ENCODE measurements at regions not wholly inside any gene's neighbourhood (a gene's known extent, or its start where the extent isn't known, plus 50 kb on each side); places are given as distances from the start of the nearest gene placed in this dataset.

DNA sequence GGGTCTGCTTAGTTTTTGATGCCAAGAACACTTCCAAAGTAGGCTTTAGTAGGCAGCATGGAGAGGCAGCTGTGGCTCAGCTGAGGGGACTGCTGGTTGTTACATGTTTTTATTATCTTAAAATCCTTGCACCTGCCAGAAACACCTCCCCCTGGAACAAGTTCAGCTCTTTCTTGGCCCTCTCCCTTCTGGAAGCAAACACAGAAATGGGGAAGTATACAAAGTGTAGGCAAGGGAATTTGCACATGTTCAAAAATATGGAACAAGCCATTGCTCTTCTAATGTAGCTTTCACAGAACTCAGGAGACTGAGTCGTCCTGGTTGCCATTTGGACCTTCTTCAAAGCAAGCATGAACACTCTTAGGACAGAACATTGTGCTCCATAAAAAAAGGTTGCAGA lies 169.1 kb upstream of the SEMA6D start:
- no peaks in the 10 kb centered on the region for H3K27me3 ChIP-seq (ENCODE audit: control insufficient read depth in 4 of 4, insufficient read depth in 4 of 4, low read length in 3 of 4)
- no peak overlapping the region for H3K9ac ChIP-seq (ENCODE audit: low read depth in 1 of 2, low read length in 2 of 2)
- H3K4me3 ChIP-seq (ENCODE audit: low read depth in 1 of 3, low read length in 3 of 3) = no peak overlapping the region
- TF ChIP-seq JUND (IDR thresholded peaks at IDR 0.05) (no peak), GABPA (IDR thresholded peaks at IDR 0.05 in 1 of 2, conservative IDR thresholded peaks at IDR 0.05 in 1 of 2) (no peak)
- TF ChIP-seq, protein P1, sequence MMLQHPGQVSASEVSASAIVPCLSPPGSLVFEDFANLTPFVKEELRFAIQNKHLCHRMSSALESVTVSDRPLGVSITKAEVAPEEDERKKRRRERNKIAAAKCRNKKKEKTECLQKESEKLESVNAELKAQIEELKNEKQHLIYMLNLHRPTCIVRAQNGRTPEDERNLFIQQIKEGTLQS (IDR thresholded peaks at IDR 0.05) = no peak
- no peak for DNase-seq (ENCODE audit: low spot score)
- 54% methylated on average over 1 of the region's 1 CpG for WGBS
- no peaks in the 10 kb centered on the region for H3K36me3 ChIP-seq (ENCODE audit: control insufficient read depth in 4 of 4, insufficient read depth in 3 of 4, low read depth in 1 of 4, low read length in 3 of 4)
- no peaks in the 10 kb centered on the region for H3K9me3 ChIP-seq (ENCODE audit: control insufficient read depth in 4 of 4, low read length in 3 of 4)
- no peaks in the 10 kb centered on the region for H3K4me1 ChIP-seq (ENCODE audit: control insufficient read depth in 4 of 4, insufficient read depth in 4 of 4, low read length in 3 of 4)
- H3K27ac ChIP-seq (ENCODE audit: low read depth in 1 of 2, low read length in 2 of 2) = no peak overlapping the region

DNA sequence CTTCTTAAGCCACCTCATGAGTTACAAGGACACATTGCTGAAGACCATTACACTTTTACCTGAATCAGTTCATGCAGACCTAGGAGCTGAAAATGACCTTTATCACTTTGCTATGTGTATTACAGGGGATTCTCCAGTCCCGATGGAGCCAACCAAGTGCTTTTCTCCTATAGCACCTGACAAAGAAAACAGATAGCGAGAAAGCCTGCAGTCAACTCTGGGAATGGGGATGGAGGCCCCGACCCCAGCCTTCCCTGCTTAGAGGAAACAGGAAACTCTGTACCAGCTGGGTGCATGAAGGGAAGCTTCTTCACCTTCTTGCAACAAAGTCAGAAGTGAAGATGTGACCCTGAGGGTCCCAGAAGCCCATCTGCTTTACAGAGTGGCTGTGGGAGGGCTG lies 168.3 kb upstream of the SEMA6D start:
- Histone ChIP-seq H3K27ac (ENCODE audit: low read depth in 1 of 2, low read length in 2 of 2) (no peak overlapping the region), H3K4me3 (ENCODE audit: low read depth in 1 of 3, low read length in 3 of 3) (no peak overlapping the region), H3K27me3 (ENCODE audit: control insufficient read depth in 4 of 4, insufficient read depth in 4 of 4, low read length in 3 of 4) (no peaks in the 10 kb centered on the region), H3K4me1 (ENCODE audit: control insufficient read depth in 4 of 4, insufficient read depth in 4 of 4, low read length in 3 of 4) (no peaks in the 10 kb centered on the region), H3K9me3 (ENCODE audit: control insufficient read depth in 4 of 4, low read length in 3 of 4) (no peaks in the 10 kb centered on the region), H3K36me3 (ENCODE audit: control insufficient read depth in 4 of 4, insufficient read depth in 3 of 4, low read depth in 1 of 4, low read length in 3 of 4) (no peaks in the 10 kb centered on the region), H3K9ac (ENCODE audit: low read depth in 1 of 2, low read length in 2 of 2) (no peak overlapping the region)
- TF ChIP-seq HNF4G (IDR thresholded peaks at IDR 0.05) (no peak), HNF4A (conservative IDR thresholded peaks at IDR 0.05) (no peak), TAF1 (conservative IDR thresholded peaks at IDR 0.05) (no peak), RXRA (IDR thresholded peaks at IDR 0.05) (no peak), RAD21 (IDR thresholded peaks at IDR 0.05) (no peak), YY1 (IDR thresholded peaks at IDR 0.05) (no peak), SP1 (IDR thresholded peaks at IDR 0.05) (no peak), ZBTB33 (IDR thresholded peaks at IDR 0.05) (no peak), JUND (IDR thresholded peaks at IDR 0.05) (no peak), GABPA (IDR thresholded peaks at IDR 0.05 in 1 of 2, conservative IDR thresholded peaks at IDR 0.05 in 1 of 2) (no peak), FOXA2 (IDR thresholded peaks at IDR 0.05) (no peak), CTCF (IDR thresholded peaks at IDR 0.05; ENCODE audit: low read depth, low read length, missing input control) (no peak), NR2F2 (IDR thresholded peaks at IDR 0.05) (no peak), REST (IDR thresholded peaks at IDR 0.05) (no peak), FOXA1 (IDR thresholded peaks at IDR 0.05) (no peak), MAX (IDR thresholded peaks at IDR 0.05) (no peak)
- TF ChIP-seq, protein P1 (IDR thresholded peaks at IDR 0.05) = no peak
- DNase-seq (ENCODE audit: low spot score) = no peak
- WGBS = 52% methylated on average over 3 of the region's 3 CpGs
